ENCODE measurements at regions not wholly inside any gene's neighbourhood (a gene's known extent, or its start where the extent isn't known, plus 50 kb on each side); places are given as distances from the start of the nearest gene placed in this dataset.

DNA sequence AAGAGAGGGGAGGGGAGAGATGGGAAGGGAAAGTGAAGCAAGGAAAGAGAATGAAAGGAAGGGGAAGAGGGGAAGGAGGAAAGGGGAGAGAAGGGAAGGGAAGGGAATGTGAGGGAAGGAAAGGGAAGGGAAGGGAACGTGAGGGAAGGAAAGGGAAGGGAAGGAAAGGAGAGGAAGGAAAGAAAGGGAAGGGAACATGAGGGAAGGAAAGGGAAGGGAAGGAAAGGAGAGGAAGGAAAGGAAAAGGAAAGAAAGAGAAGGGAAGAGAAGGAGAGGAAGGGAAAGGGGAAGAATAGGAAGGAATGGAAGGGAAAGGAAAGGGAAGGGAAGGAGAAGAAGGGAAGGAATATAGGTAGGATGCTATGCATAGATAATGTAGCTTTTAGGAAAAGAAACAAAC lies 139.7 kb upstream of the PTER start (continued):
- TF ChIP-seq TAF1 (IDR thresholded peaks at IDR 0.05; ENCODE audit: low read depth, low read length): no peak
- TF ChIP-seq BRCA1 (IDR thresholded peaks at IDR 0.05; ENCODE audit: low read depth, low read length): no peak
- no peak for TF ChIP-seq YY1 (IDR thresholded peaks at IDR 0.05; ENCODE audit: low read depth, low read length)
- no peak for TF ChIP-seq EZH2 (IDR thresholded peaks at IDR 0.05; ENCODE audit: low read depth, low read length, severe bottlenecking)
